GM12878 (cell line): ENCODE measurements at regions not wholly inside any gene's neighbourhood (a gene's known extent, or its start where the extent isn't known, plus 50 kb on each side); places are given as distances from the start of the nearest gene placed in this dataset.
"Not testable (repeated sequence)": the region's sequence is repeated elsewhere in the genome, so short reads cannot be mapped to it uniquely, and the experiment has no call there.

Experiments used
- ATAC-seq: fragments of 200-7000 bp; cut with Tn5 transposase; 3 replicates; pipeline ENCODE4 v1.9.1; 2020; ENCODE audit warnings: mild to moderate bottlenecking, moderate library complexity
- BruUV-seq: library from RNA; stranded (reverse); fragments of 400-500 nt; replicated peaks from 2 replicates; lab custom pipeline; 2021; lab: Mats Ljungman, UMichigan
- CTCF ChIA-PET: fragments of 300-600 bp; sonication (Branson Sonifier 250); formaldehyde crosslinking; extraction: SDS; loops from one replicate; lab custom pipeline; 2021; ENCODE audit warnings: inconsistent platforms; lab: Yijun Ruan, JAX
- POLR2A ChIA-PET: fragments of 350-600 bp; formaldehyde crosslinking; extraction: SDS; loops from one replicate; lab custom pipeline; 2021; ENCODE audit warnings: inconsistent platforms; lab: Charles Lee
- RAD21 ChIA-PET: fragments of 300-600 bp; sonication (Branson Sonifier 250); formaldehyde crosslinking; loops from one replicate; lab custom pipeline; 2023; ENCODE audit warnings: antibody characterized with exemption; ENCODE audit not compliant: unreplicated experiment; lab: Charles Lee
- SMC1A ChIA-PET: fragments of 300-600 bp; sonication (Branson Sonifier 250); formaldehyde crosslinking; loops from one replicate; lab custom pipeline; 2023; ENCODE audit not compliant: unreplicated experiment, uncharacterized antibody; lab: Charles Lee
- DNase-seq: peaks from one replicate; pipeline ENCODE4 v3.0.0-alpha.2; 2011; ENCODE audit warnings: low read depth, low spot score
- FAIRE-seq: peaks from 3 replicates; lab custom pipeline; 2011; peaks lifted over from hg19 to GRCh38; lab: Jason Lieb, UNC
- H2AFZ ChIP-seq: 2 replicates; pipeline ENCODE4 v1.6.0; 2011; ENCODE audit warnings: low read depth, low read length, control low read depth; ENCODE audit not compliant: control insufficient read depth
- H3K27ac ChIP-seq: 2 replicates; pipeline ENCODE4 v1.5.1; 2011; ENCODE audit warnings: control low read depth; ENCODE audit not compliant: control insufficient read depth, insufficient read depth
- H3K27me3 ChIP-seq, 2 experiments: replicated peaks in 1 of 2; 2 replicates each; pipeline versions ENCODE4 v1.6.0 to v1.6.1; 2011; ENCODE audit warnings: low read length in 1 of 2; ENCODE audit not compliant: control insufficient read depth in 2 of 2, insufficient read depth in 2 of 2
- H3K36me3 ChIP-seq, 2 experiments: 2 replicates each; pipeline ENCODE4 v1.5.1; 2011; ENCODE audit warnings: low read length in 1 of 2; ENCODE audit not compliant: control insufficient read depth in 2 of 2, insufficient read depth in 2 of 2
- H3K4me1 ChIP-seq: 2 replicates; pipeline ENCODE4 v1.6.1; 2011; ENCODE audit warnings: mild to moderate bottlenecking, low read length, moderate library complexity, mixed read lengths; ENCODE audit not compliant: control insufficient read depth, insufficient read depth
- H3K4me2 ChIP-seq: 2 replicates; pipeline ENCODE4 v1.6.0; 2011; ENCODE audit warnings: control low read depth; ENCODE audit not compliant: control insufficient read depth, insufficient read depth
- H3K4me3 ChIP-seq: fragments of 200-600 bp; sonication (generic); 2 replicates; pipeline ENCODE4 v1.5.1; 2016
- H3K79me2 ChIP-seq: 2 replicates; pipeline ENCODE4 v1.6.0; 2011; ENCODE audit warnings: low read length; ENCODE audit not compliant: control insufficient read depth, insufficient read depth
- H3K9ac ChIP-seq: 2 replicates; pipeline ENCODE4 v1.8.0; 2011; ENCODE audit warnings: low read length, control low read depth, mixed read lengths; ENCODE audit not compliant: control insufficient read depth, insufficient read depth
- H3K9me3 ChIP-seq: replicated peaks from 3 replicates; pipeline ENCODE4 v1.5.1; 2011; ENCODE audit warnings: mild to moderate bottlenecking, low read length; ENCODE audit not compliant: control insufficient read depth, insufficient read depth
- H4K20me1 ChIP-seq: 2 replicates; pipeline ENCODE4 v1.6.0; 2011; ENCODE audit not compliant: control insufficient read depth, insufficient read depth
- CBX3 ChIP-seq: fragments of 200-600 bp; sonication (generic); IDR thresholded peaks from 2 replicates; pipeline ENCODE4 v1.6.1; 2016; ENCODE audit warnings: low read depth, borderline replicate concordance
- E2F4 ChIP-seq: IDR thresholded peaks from 2 replicates; pipeline ENCODE4 v1.6.1; 2012; ENCODE audit warnings: low read depth, low read length, improper control_type of control experiment
- TCF12 ChIP-seq: IDR thresholded peaks from 2 replicates; pipeline ENCODE4 v1.6.1; 2011; ENCODE audit warnings: low read depth, mild to moderate bottlenecking, low read length
- ZNF592 ChIP-seq: fragments of 450-650 bp; IDR thresholded peaks from 2 replicates; pipeline ENCODE4 v1.6.1; 2017; ENCODE audit warnings: mild to moderate bottlenecking, moderate library complexity
- WGBS: methylation state at CpG from one replicate; pipeline ENCODE4 v1.1.6; 2016; ENCODE audit warnings: low lambda C conversion rate; ENCODE audit not compliant: insufficient replicate concordance, insufficient coverage; ENCODE audit errors: missing lambda C conversion rate; 5-methylcytosine and 5-hydroxymethylcytosine counted together
- in situ Hi-C: fragments of 300-500 bp; cut with MboI; formaldehyde crosslinking; loops from 9 replicates; pipeline ENCODE4 v1.14.3; 2018; ENCODE audit warnings: mixed read lengths
- intact Hi-C: fragments of 100-400 bp; cut with micrococcal nuclease; formaldehyde crosslinking; loops from one replicate; pipeline ENCODE4 v1.14.2; 2022; ENCODE audit not compliant: unreplicated experiment

DNA sequence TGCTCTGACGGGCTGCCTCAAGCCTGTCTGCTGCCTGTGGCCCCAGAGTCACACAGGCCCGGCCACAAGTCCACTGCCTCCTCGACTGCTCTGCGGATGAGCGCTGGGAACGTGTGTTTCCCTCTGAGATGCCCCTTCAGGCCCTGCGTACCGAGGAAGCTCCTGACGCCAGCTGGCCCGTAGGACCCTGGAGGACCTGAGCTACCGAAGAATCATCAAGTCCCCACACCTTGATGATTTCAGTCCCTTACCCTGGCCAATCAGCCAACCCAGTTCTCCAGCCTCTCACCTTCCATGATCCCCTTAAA lies 96.6 kb upstream of the LRPAP1 start:
- WGBS, result 46% methylated on average over 8 of the region's 11 CpGs
- RAD21 ChIA-PET, result no interaction called here
- Histone ChIP-seq H3K4me1 (no peaks in the 10 kb centered on the region), H3K4me2 (no peak overlapping the region), H3K79me2 (no peaks in the 10 kb centered on the region), H3K4me3 (no peak overlapping the region), H3K9ac (no peak overlapping the region), H3K27me3 (no peaks in the 10 kb centered on the region; a peak in 1 of 4 replicates), H2AFZ (no peak overlapping the region), H3K9me3 (no peaks in the 10 kb centered on the region), H4K20me1 (no peaks in the 10 kb centered on the region), H3K36me3 (no peaks in the 10 kb centered on the region), H3K27ac (no peak overlapping the region)
- no peak for TF ChIP-seq E2F4
- no peak for TF ChIP-seq TCF12
- no peak for TF ChIP-seq CBX3
- no peak for TF ChIP-seq ZNF592
- CTCF ChIA-PET, result no interaction called here
- POLR2A ChIA-PET, result no interaction called here
- DNase-seq (no peak), FAIRE-seq (no peak), ATAC-seq (no peak)
- intact Hi-C loops (no loop called here), in situ Hi-C loops (no loop called here)
- no TSS peak for BruUV-seq
- SMC1A ChIA-PET, result no interaction called here

DNA sequence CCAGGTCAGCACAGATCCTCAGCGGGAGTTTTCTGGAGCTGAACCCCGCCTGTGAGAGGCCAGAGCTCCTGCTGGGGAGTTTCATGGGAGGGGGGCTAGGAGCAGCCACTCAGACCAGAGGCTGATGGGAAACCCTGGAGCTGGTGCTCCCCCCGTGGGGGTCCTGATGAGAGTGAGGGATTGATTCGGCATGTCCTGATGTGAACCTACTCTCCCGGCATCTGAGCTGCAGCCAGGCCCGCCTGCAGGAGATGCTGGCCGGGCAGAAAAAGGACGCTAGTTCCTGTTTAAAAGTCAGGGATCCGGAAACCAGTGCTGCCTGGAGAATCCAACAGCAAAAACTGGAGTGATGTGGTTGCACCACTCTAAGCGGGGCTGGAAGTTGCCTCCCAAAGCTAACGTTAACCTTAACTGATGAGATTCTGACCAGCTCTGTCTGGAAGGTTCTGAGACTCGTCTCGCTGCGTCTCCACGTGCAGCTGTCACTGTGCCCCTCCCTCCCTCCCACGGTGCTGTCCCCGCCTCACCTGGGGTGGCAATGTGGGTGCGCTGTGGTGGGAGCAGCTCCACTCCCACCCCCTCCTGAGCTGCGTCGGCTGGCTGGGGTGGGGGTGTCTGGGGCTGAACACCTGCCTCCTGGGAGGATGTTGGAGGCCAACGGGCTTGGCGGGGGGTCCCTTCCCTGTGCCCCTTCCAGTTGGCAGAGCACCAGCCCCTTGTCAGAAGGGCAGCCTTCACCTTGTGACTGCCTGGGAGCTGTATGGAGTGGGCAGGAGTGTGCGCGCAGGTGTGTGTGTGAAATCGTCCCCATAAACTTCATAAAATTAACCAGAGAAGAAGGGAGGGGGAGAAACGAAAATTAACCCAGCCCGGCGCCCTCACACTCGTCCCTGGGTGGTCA lies 96.0 kb upstream of the LRPAP1 start:
- WGBS, result 36% methylated on average over 21 of the region's 29 CpGs
- RAD21 ChIA-PET, H3K9me3 ChIP-seq, in situ Hi-C loops, POLR2A ChIA-PET, H3K9ac ChIP-seq, H3K27me3 ChIP-seq, intact Hi-C loops, BruUV-seq, H3K4me2 ChIP-seq, DNase-seq, H3K79me2 ChIP-seq, H4K20me1 ChIP-seq, ATAC-seq, CTCF ChIA-PET, H2AFZ ChIP-seq, H3K36me3 ChIP-seq, SMC1A ChIA-PET, H3K4me1 ChIP-seq, H3K27ac ChIP-seq, H3K4me3 ChIP-seq, FAIRE-seq: not testable (repeated sequence)

- H3K9me3 ChIP-seq, H2AFZ ChIP-seq, CTCF ChIA-PET, H3K79me2 ChIP-seq, RAD21 ChIA-PET, intact Hi-C loops, BruUV-seq, POLR2A ChIA-PET, H3K4me2 ChIP-seq, SMC1A ChIA-PET, H3K27me3 ChIP-seq, FAIRE-seq, H3K4me1 ChIP-seq, H3K4me3 ChIP-seq, H3K36me3 ChIP-seq, in situ Hi-C loops, H3K9ac ChIP-seq, H3K27ac ChIP-seq, ATAC-seq, DNase-seq, H4K20me1 ChIP-seq: not testable (repeated sequence)
- 18% methylated on average over 8 of the region's 8 CpGs for WGBS
These were observed 95.2 kb upstream of the LRPAP1 start for GRCh38 chr4:3627456-3627855.
